Mammary epithelial cell (primary cell): ENCODE measurements at regions not wholly inside any gene's neighbourhood (a gene's known extent, or its start where the extent isn't known, plus 50 kb on each side); places are given as distances from the start of the nearest gene placed in this dataset.

Experiments used
- EZH2 ChIP-seq: IDR thresholded peaks from 2 replicates; pipeline ENCODE4 v1.6.1; 2012; ENCODE audit warnings: low read length, inconsistent platforms, borderline replicate concordance
- TF ChIP-seq, protein P1 (sequence below), 2 donors: IDR thresholded peaks in 1 of 2; conservative IDR thresholded peaks in 1 of 2; 2 replicates each; pipeline ENCODE4 v1.5.1; 2011 to 2012; ENCODE audit warnings: inconsistent platforms in 2 of 2, low read length in 2 of 2, mild to moderate bottlenecking in 2 of 2, control low read depth in 1 of 2, low read depth in 1 of 2; ENCODE audit not compliant: insufficient read depth in 1 of 2; ENCODE audit errors: extremely low read depth in 1 of 2

DNA sequence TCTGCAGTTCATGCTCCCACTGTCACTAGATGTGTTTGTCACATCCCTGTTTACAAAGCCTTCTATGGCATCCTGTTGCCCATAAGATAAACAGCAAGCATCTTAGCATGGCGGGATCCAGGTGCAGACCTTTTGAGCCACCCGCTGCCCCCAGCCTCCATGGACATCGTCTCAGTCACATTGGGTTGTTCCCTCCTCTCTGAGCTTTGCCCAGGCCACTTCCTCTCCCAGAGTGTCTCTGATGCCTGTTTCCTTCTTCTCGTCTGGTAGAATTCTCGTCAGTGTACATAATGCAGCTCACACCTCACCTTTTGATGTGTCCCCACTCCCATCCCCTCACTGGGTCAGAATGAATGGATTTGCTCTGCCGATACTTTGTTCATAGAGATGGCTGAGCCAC is 239.0 kb upstream of the APCDD1 start:
- TF ChIP-seq EZH2 = no peak
- TF ChIP-seq, protein P1, sequence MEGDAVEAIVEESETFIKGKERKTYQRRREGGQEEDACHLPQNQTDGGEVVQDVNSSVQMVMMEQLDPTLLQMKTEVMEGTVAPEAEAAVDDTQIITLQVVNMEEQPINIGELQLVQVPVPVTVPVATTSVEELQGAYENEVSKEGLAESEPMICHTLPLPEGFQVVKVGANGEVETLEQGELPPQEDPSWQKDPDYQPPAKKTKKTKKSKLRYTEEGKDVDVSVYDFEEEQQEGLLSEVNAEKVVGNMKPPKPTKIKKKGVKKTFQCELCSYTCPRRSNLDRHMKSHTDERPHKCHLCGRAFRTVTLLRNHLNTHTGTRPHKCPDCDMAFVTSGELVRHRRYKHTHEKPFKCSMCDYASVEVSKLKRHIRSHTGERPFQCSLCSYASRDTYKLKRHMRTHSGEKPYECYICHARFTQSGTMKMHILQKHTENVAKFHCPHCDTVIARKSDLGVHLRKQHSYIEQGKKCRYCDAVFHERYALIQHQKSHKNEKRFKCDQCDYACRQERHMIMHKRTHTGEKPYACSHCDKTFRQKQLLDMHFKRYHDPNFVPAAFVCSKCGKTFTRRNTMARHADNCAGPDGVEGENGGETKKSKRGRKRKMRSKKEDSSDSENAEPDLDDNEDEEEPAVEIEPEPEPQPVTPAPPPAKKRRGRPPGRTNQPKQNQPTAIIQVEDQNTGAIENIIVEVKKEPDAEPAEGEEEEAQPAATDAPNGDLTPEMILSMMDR (conservative IDR thresholded peaks at IDR 0.05 in 1 of 2, IDR thresholded peaks at IDR 0.05 in 1 of 2; ENCODE audit: extremely low read depth in 1 of 2, insufficient read depth in 1 of 2, low read depth in 1 of 2, low read length in 2 of 2) = no peak
